ENCODE measurements at regions not wholly inside any gene's neighbourhood (a gene's known extent, or its start where the extent isn't known, plus 50 kb on each side); places are given as distances from the start of the nearest gene placed in this dataset.

DNA sequence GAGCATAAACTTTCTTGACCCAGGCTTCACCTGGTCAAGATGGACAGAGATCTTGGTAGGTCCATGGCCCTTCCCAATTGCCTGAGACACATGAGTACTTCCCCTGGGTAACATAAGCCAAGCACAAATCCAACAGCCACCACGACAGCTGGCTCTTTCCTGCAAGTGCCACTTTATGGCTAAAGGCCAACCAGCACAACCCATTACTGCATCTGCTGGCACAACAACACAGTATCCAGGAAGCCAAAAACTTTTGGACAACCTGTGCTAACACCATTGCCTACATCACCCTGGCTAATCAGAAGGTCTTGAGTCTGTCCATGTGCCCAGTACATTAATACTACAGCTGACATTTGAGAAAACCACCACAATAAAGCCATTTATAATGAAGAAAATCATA, 548.0 kb upstream of the SEMA3D start:
- H3K36me3 ChIP-seq (ENCODE audit: insufficient read depth, low read length): no peaks in the 10 kb centered on the region
- H3K9ac ChIP-seq (ENCODE audit: low read depth, low read length, poor library complexity, severe bottlenecking): no peak overlapping the region
- no peaks in the 10 kb centered on the region for H3K4me1 ChIP-seq (ENCODE audit: insufficient read depth, low read length, poor library complexity, severe bottlenecking)
- H3K27me3 ChIP-seq (ENCODE audit: insufficient read depth, low read length, poor library complexity, severe bottlenecking): no peaks in the 10 kb centered on the region
- H3F3A ChIP-seq (ENCODE audit: low read depth): no peaks in the 10 kb centered on the region
- H4K20me1 ChIP-seq (ENCODE audit: insufficient read depth, low read length, poor library complexity, severe bottlenecking): no peaks in the 10 kb centered on the region
- H3K79me2 ChIP-seq (ENCODE audit: insufficient read depth, low read length): no peaks in the 10 kb centered on the region
- no peak overlapping the region for H2AFZ ChIP-seq (ENCODE audit: low read length)
- H3K9me3 ChIP-seq (ENCODE audit: insufficient read depth, low read depth, low read length): no peaks in the 10 kb centered on the region
- no peak overlapping the region for H3K4me3 ChIP-seq (ENCODE audit: low read length, poor library complexity, severe bottlenecking)
- H3K9me2 ChIP-seq (replicated peaks; ENCODE audit: low read depth, low read length): no peaks in the 10 kb centered on the region
- TF ChIP-seq, protein P1, sequence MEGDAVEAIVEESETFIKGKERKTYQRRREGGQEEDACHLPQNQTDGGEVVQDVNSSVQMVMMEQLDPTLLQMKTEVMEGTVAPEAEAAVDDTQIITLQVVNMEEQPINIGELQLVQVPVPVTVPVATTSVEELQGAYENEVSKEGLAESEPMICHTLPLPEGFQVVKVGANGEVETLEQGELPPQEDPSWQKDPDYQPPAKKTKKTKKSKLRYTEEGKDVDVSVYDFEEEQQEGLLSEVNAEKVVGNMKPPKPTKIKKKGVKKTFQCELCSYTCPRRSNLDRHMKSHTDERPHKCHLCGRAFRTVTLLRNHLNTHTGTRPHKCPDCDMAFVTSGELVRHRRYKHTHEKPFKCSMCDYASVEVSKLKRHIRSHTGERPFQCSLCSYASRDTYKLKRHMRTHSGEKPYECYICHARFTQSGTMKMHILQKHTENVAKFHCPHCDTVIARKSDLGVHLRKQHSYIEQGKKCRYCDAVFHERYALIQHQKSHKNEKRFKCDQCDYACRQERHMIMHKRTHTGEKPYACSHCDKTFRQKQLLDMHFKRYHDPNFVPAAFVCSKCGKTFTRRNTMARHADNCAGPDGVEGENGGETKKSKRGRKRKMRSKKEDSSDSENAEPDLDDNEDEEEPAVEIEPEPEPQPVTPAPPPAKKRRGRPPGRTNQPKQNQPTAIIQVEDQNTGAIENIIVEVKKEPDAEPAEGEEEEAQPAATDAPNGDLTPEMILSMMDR (conservative IDR thresholded peaks at IDR 0.05; ENCODE audit: low read length): no peak
- TF ChIP-seq EZH2phosphoT487 (IDR thresholded peaks at IDR 0.05; ENCODE audit: borderline replicate concordance): no peak
- H3K4me2 ChIP-seq (ENCODE audit: low read depth, low read length, poor library complexity, severe bottlenecking): no peak overlapping the region

DNA sequence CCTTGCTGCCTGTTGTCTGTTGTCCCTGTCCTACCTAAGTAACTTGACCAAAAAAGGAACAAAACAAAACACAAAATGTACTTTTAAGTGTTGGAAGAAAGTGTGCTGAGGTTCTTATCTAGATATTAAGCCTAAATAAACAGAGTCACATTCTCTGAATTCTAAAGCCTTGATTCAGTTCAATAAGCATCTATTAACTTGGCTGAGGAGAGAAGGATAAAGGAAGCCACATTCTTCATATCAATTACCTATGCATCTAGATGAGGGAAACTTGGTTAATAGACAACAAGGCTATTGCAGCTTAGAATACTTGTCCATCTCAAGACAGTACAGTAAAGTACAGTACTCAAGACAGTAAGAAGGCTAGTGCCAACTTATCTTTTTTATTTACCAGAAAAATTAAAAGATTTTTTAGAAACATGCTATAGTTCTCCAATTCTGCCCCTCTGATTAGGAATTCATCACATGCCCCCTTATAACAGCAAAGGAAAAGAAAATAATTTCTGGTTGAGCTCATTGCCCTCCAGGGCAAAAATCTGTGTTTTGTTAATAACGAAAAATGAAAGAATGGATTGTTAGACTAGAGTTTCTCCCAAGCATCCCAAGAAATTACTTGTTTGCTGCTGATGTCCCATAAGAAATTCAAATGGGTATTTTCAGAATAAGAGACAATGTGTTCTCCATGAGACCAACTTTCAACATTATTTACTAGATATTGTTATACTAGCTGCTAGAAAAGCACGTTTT, 546.5 kb upstream of the SEMA3D start:
- H3K9me2 ChIP-seq (replicated peaks; ENCODE audit: low read depth, low read length): no peaks in the 10 kb centered on the region
- H4K20me1 ChIP-seq (ENCODE audit: insufficient read depth, low read length, poor library complexity, severe bottlenecking): no peaks in the 10 kb centered on the region
- TF ChIP-seq, protein P1 (conservative IDR thresholded peaks at IDR 0.05; ENCODE audit: low read length): no peak
- no peak for TF ChIP-seq EZH2phosphoT487 (IDR thresholded peaks at IDR 0.05; ENCODE audit: borderline replicate concordance)
- H2AFZ ChIP-seq (ENCODE audit: low read length): no peak overlapping the region
- no peaks in the 10 kb centered on the region for H3K36me3 ChIP-seq (ENCODE audit: insufficient read depth, low read length)
- H3K79me2 ChIP-seq (ENCODE audit: insufficient read depth, low read length): no peaks in the 10 kb centered on the region
- no peak overlapping the region for H3K9ac ChIP-seq (ENCODE audit: low read depth, low read length, poor library complexity, severe bottlenecking)
- no peaks in the 10 kb centered on the region for H3K27me3 ChIP-seq (ENCODE audit: insufficient read depth, low read length, poor library complexity, severe bottlenecking)
- H3K9me3 ChIP-seq (ENCODE audit: insufficient read depth, low read depth, low read length): no peaks in the 10 kb centered on the region
- no peaks in the 10 kb centered on the region for H3F3A ChIP-seq (ENCODE audit: low read depth)
- no peak overlapping the region for H3K4me3 ChIP-seq (ENCODE audit: low read length, poor library complexity, severe bottlenecking)
- no peak overlapping the region for H3K4me2 ChIP-seq (ENCODE audit: low read depth, low read length, poor library complexity, severe bottlenecking)
- no peaks in the 10 kb centered on the region for H3K4me1 ChIP-seq (ENCODE audit: insufficient read depth, low read length, poor library complexity, severe bottlenecking)

DNA sequence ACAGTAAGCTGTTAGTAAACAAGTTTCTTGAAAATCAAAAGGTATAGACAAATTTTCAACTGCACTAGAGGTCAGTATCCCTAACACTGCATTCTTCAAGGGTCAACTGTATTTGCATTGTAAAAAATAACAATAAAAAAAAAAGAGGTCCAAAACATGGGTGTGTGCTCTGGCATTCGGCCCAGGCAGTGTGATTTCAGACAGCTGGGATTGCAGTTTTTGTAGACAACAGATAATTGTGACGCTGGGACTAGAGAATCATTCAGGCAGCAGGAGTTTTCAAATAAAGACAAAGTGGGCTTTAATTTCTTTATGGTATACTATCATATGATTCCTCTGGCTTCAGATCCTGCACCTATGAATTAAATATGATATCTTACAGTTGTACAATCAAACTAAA, 543.2 kb upstream of the SEMA3D start:
- H3K4me3 ChIP-seq (ENCODE audit: low read length, poor library complexity, severe bottlenecking): no peak overlapping the region
- no peaks in the 10 kb centered on the region for H4K20me1 ChIP-seq (ENCODE audit: insufficient read depth, low read length, poor library complexity, severe bottlenecking)
- no peaks in the 10 kb centered on the region for H3K36me3 ChIP-seq (ENCODE audit: insufficient read depth, low read length)
- H3K9me3 ChIP-seq (ENCODE audit: insufficient read depth, low read depth, low read length): no peaks in the 10 kb centered on the region
- H3K9me2 ChIP-seq (replicated peaks; ENCODE audit: low read depth, low read length): no peaks in the 10 kb centered on the region
- H3F3A ChIP-seq (ENCODE audit: low read depth): no peaks in the 10 kb centered on the region
- H3K9ac ChIP-seq (ENCODE audit: low read depth, low read length, poor library complexity, severe bottlenecking): no peak overlapping the region
- no peaks in the 10 kb centered on the region for H3K79me2 ChIP-seq (ENCODE audit: insufficient read depth, low read length)
- H3K4me2 ChIP-seq (ENCODE audit: low read depth, low read length, poor library complexity, severe bottlenecking): no peak overlapping the region
- H3K27me3 ChIP-seq (ENCODE audit: insufficient read depth, low read length, poor library complexity, severe bottlenecking): no peaks in the 10 kb centered on the region
- H3K4me1 ChIP-seq (ENCODE audit: insufficient read depth, low read length, poor library complexity, severe bottlenecking): no peaks in the 10 kb centered on the region
- no peak overlapping the region for H2AFZ ChIP-seq (ENCODE audit: low read length)
- TF ChIP-seq, protein P1 (conservative IDR thresholded peaks at IDR 0.05; ENCODE audit: low read length): no peak
- TF ChIP-seq EZH2phosphoT487 (IDR thresholded peaks at IDR 0.05; ENCODE audit: borderline replicate concordance): no peak

Measured in Loucy (cell line).